KOPT-K1 (cell line): ENCODE measurements at regions not wholly inside any gene's neighbourhood (a gene's known extent, or its start where the extent isn't known, plus 50 kb on each side); places are given as distances from the start of the nearest gene placed in this dataset.

ENCODE experiments used
- H3K27ac ChIP-seq: fragments of 200-600 bp; sonication (generic); 2 replicates; pipeline ENCODE4 v1.5.1; 2016; ENCODE audit warnings: antibody characterized with exemption, mild to moderate bottlenecking, low read depth, low read length; ENCODE audit not compliant: poor library complexity, severe bottlenecking
- H3K36me3 ChIP-seq: fragments of 200-600 bp; sonication (generic); 2 replicates; pipeline ENCODE4 v1.5.1; 2017; ENCODE audit warnings: antibody characterized with exemption, mild to moderate bottlenecking, low read length, moderate library complexity; ENCODE audit not compliant: insufficient read depth
- H3K9me3 ChIP-seq: fragments of 200-600 bp; sonication (generic); 2 replicates; pipeline ENCODE4 v1.5.1; 2017; ENCODE audit warnings: antibody characterized with exemption, low read length, mild to moderate bottlenecking; ENCODE audit not compliant: insufficient read depth, poor library complexity, severe bottlenecking

GRCh38 chr16:74046524-74046923, 250.1 kb upstream of the PSMD7 start:
- Histone ChIP-seq H3K36me3 (no peaks in the 10 kb centered on the region), H3K9me3 (no peaks in the 10 kb centered on the region)

DNA sequence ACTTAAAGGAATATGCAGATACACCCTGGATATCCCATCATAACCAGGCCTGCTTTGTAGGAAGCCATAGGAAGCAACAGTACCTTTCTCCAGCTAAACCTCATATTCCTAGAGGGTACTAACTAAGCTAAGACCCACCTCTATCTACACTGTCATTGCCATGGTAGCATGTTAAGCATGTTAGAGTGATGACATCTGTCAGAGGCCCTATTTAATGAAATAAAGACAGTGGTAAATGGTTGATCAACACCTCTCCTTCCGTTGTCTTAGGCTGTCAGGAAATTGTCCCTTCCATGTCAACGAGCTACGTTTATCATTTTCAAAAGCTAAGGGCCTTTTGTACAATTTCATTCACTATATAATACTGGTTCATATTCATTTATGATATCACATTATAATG, 251.1 kb upstream of the PSMD7 start:
- Histone ChIP-seq H3K9me3 (no peaks in the 10 kb centered on the region), H3K36me3 (no peaks in the 10 kb centered on the region), H3K27ac (no peak overlapping the region)

More at GRCh38 chr16:74046524-74046923, 250.1 kb upstream of the PSMD7 start:
- H3K27ac ChIP-seq: no peak overlapping the region

DNA sequence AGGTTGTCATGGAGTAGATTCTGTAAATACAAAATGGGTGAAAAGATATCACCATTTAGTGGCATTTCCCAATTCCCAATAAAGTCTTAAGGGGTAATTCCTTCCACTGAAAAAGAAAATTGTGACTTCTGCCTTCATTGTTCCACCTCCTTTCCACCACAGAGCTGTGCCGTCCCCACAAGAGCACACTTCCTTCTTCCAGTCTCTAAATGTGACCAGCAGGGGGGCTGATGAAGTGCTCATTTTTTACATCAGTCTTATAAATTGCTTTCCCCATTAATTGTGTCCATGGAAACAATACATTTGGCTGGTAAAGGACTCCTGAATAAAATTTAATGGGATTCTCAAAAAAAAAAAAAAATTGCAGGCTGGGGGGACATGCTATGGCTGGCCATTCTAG, 260.8 kb upstream of the PSMD7 start:
- Histone ChIP-seq H3K27ac (no peak overlapping the region), H3K36me3 (no peaks in the 10 kb centered on the region), H3K9me3 (no peaks in the 10 kb centered on the region)

DNA sequence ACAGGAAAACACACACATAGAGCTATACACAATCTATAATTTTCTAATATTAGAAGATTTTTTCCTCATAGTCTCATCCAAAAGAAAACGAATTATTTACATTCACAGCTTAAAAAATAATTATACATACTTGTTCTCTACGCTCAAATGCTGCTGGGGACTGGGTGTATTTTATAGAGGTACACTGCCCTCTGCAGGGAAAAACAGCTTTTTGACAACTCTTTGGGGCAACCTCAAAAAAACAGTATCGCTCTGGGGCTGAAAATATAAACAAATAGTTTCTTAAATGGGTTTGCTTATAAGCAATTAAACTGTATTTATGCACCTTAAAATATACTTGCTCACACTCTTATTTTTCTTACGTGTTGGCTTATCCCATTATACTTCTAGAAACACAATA, 261.8 kb upstream of the PSMD7 start:
- Histone ChIP-seq H3K27ac (no peak overlapping the region), H3K36me3 (no peaks in the 10 kb centered on the region), H3K9me3 (no peaks in the 10 kb centered on the region)

GRCh38 chr16:74034200-74034599, 262.4 kb upstream of the PSMD7 start:
- no peak overlapping the region for H3K27ac ChIP-seq
- H3K9me3 ChIP-seq: no peaks in the 10 kb centered on the region
- no peaks in the 10 kb centered on the region for H3K36me3 ChIP-seq

- no peaks in the 10 kb centered on the region for H3K36me3 ChIP-seq
- no peaks in the 10 kb centered on the region for H3K9me3 ChIP-seq
- H3K27ac ChIP-seq: no peak overlapping the region
Measured at GRCh38 chr16:74033441-74033995, 263.1 kb upstream of the PSMD7 start.

GRCh38 chr16:74031551-74031950, 265.1 kb upstream of the PSMD7 start:
- no peaks in the 10 kb centered on the region for H3K9me3 ChIP-seq
- H3K27ac ChIP-seq: no peak overlapping the region
- no peaks in the 10 kb centered on the region for H3K36me3 ChIP-seq

DNA sequence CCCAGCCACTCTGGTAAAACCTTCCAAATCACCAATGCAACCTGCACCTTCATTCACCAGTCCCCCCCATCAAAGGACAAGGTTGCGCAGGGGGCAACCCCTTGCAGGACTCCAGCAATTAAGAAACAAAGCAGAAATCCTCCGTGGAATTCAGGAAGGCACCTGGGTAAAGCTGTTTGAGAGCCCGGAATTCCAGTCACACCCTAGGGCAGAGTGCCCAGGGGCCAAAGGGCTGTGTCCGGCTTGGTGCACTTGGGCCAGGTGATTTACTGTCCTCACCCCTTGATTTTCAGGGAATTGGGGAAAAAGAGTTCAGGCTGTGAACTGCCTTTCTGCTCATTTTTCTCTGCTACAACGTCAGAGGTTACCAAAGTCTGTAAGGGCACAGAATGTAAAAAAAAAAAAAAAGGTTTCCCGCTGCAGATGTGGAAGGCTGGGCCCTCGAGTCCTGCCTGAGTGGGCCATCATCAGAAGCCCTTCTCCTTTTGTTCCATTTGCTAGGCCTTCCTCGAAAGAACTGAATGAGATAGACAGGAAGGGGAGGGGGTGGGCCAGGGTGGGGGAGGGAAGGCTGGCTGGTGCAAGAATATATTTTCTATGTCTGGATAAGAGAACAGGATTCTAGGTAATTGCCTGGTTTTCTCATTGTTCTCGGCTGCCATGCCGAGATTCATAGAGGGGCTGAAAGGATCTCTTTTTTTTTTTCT, 266.5 kb upstream of the PSMD7 start:
- Histone ChIP-seq H3K36me3 (no peaks in the 10 kb centered on the region), H3K9me3 (no peaks in the 10 kb centered on the region), H3K27ac (no peak overlapping the region)

- Histone ChIP-seq H3K27ac (no peak overlapping the region), H3K9me3 (no peaks in the 10 kb centered on the region), H3K36me3 (no peaks in the 10 kb centered on the region)
Measured at GRCh38 chr16:74029115-74029792, 267.4 kb upstream of the PSMD7 start.

GRCh38 chr16:74026373-74027281, 270.0 kb upstream of the PSMD7 start:
- no peaks in the 10 kb centered on the region for H3K9me3 ChIP-seq
- no peak overlapping the region for H3K27ac ChIP-seq
- no peaks in the 10 kb centered on the region for H3K36me3 ChIP-seq

GRCh38 chr16:74024953-74025352, 271.7 kb upstream of the PSMD7 start:
- H3K36me3 ChIP-seq: no peaks in the 10 kb centered on the region
- H3K27ac ChIP-seq: no peak overlapping the region
- H3K9me3 ChIP-seq: no peaks in the 10 kb centered on the region

GRCh38 chr16:74020095-74020670, 276.4 kb upstream of the PSMD7 start:
- H3K36me3 ChIP-seq: no peaks in the 10 kb centered on the region
- H3K9me3 ChIP-seq: no peaks in the 10 kb centered on the region
- no peak overlapping the region for H3K27ac ChIP-seq

DNA sequence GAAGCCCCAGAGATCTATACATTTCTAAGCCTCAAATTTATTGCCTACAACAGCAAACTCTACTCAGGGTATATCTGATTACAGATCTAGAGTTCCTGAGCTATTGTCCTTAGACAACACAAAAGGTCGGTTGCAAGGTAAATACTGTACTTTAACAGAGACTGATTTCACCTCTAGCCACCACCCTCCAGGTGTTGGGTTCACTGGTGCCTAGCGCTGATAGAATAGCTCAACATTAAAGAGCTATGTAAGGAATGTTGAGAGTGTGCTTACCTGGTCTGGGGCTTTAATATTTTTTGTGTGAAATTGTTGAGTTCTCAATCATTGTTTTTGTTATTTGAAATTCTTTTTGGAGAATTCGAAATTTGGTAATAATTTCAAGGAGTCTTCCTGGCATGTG, 277.0 kb upstream of the PSMD7 start:
- Histone ChIP-seq H3K36me3 (no peaks in the 10 kb centered on the region), H3K27ac (no peak overlapping the region), H3K9me3 (no peaks in the 10 kb centered on the region)

GRCh38 chr16:74015953-74016352, 280.7 kb upstream of the PSMD7 start:
- H3K9me3 ChIP-seq: no peaks in the 10 kb centered on the region
- no peaks in the 10 kb centered on the region for H3K36me3 ChIP-seq
- H3K27ac ChIP-seq: no peak overlapping the region

- H3K36me3 ChIP-seq: no peaks in the 10 kb centered on the region
- no peak overlapping the region for H3K27ac ChIP-seq
- H3K9me3 ChIP-seq: peaks cover 4% of the 10 kb centered on the region
Measured at GRCh38 chr16:73998707-73999106, 297.9 kb upstream of the PSMD7 start.
